ENCODE measurements at regions not wholly inside any gene's neighbourhood (a gene's known extent, or its start where the extent isn't known, plus 50 kb on each side); places are given as distances from the start of the nearest gene placed in this dataset.

GRCh38 chr2:120921457-120921856 is 185.8 kb downstream of the GLI2 start:
- no peak for FAIRE-seq

- no peak for FAIRE-seq
These were observed 187.1 kb downstream of the GLI2 start for GRCh38 chr2:120922571-120923332.

- no peak for FAIRE-seq
These were observed 187.8 kb downstream of the GLI2 start for GRCh38 chr2:120923426-120923825.

GRCh38 chr2:120924924-120925323 is 189.3 kb downstream of the GLI2 start:
- FAIRE-seq: no peak

GRCh38 chr2:120926463-120927264 is 191.0 kb downstream of the GLI2 start:
- no peak for FAIRE-seq

- FAIRE-seq: no peak
These were observed 191.6 kb downstream of the GLI2 start for GRCh38 chr2:120927265-120927628.

GRCh38 chr2:120929829-120930228 is 194.2 kb downstream of the GLI2 start:
- no peak for FAIRE-seq

- FAIRE-seq: no peak
These were observed 194.6 kb downstream of the GLI2 start for GRCh38 chr2:120930236-120930635.

GRCh38 chr2:120930864-120931263 is 195.2 kb downstream of the GLI2 start:
- no peak for FAIRE-seq

GRCh38 chr2:120932472-120932871 is 196.8 kb downstream of the GLI2 start:
- no peak for FAIRE-seq

GRCh38 chr2:120932881-120933280 is 197.2 kb downstream of the GLI2 start:
- FAIRE-seq: no peak

- no peak for FAIRE-seq
These were observed 198.3 kb downstream of the GLI2 start for GRCh38 chr2:120933693-120934573.

- peak; percentile 70 for FAIRE-seq
These were observed 199.1 kb downstream of the GLI2 start for GRCh38 chr2:120934574-120935338.

GRCh38 chr2:120935339-120936313 is 200.0 kb downstream of the GLI2 start:
- FAIRE-seq: no peak

GRCh38 chr2:120936476-120937334 is 201.0 kb downstream of the GLI2 start:
- no peak for FAIRE-seq

- FAIRE-seq: no peak
These were observed 202.0 kb downstream of the GLI2 start for GRCh38 chr2:120937686-120938044.

GRCh38 chr2:120938045-120938771 is 202.5 kb downstream of the GLI2 start:
- peak; percentile 56 for FAIRE-seq

- peak; percentile 5 for FAIRE-seq
These were observed 204.1 kb downstream of the GLI2 start for GRCh38 chr2:120939595-120940318.

- FAIRE-seq: no peak
These were observed 204.6 kb downstream of the GLI2 start for GRCh38 chr2:120940319-120940696.
